Lower lobe of right lung (tissue), 2 donors: ENCODE measurements at regions not wholly inside any gene's neighbourhood (a gene's known extent, or its start where the extent isn't known, plus 50 kb on each side); places are given as distances from the start of the nearest gene placed in this dataset.

Source experiments
- ATAC-seq, 2 donors: fragments of 200-7000 bp; cut with Tn5 transposase; one replicate each; pipeline ENCODE4 v1.9.1; 2020 to 2022; ENCODE audit warnings: mild to moderate bottlenecking in 2 of 2, moderate library complexity in 2 of 2
- DNase-seq: peaks from one replicate; pipeline ENCODE4 v3.0.0-alpha.2; 2020
- H3K27ac ChIP-seq: fragments of 200-600 bp; one replicate; pipeline ENCODE4 v1.8.0; 2022
- H3K27me3 ChIP-seq: fragments of 200-600 bp; one replicate; pipeline ENCODE4 v1.8.0; 2022; ENCODE audit warnings: low read depth
- H3K36me3 ChIP-seq: fragments of 200-600 bp; one replicate; pipeline ENCODE4 v1.8.0; 2022; ENCODE audit warnings: mild to moderate bottlenecking
- H3K4me1 ChIP-seq: fragments of 200-600 bp; one replicate; pipeline ENCODE4 v1.8.0; 2022
- H3K4me3 ChIP-seq: fragments of 200-600 bp; one replicate; pipeline ENCODE4 v1.8.0; 2022; ENCODE audit warnings: mild to moderate bottlenecking
- H3K9me3 ChIP-seq: fragments of 200-600 bp; one replicate; pipeline ENCODE4 v1.8.0; 2022
- CTCF ChIP-seq: fragments of 200-600 bp; IDR thresholded peaks from one replicate; pipeline ENCODE4 v1.8.0; 2022; ENCODE audit warnings: antibody characterized with exemption, mild to moderate bottlenecking
- intact Hi-C: fragments of 100-400 bp; cut with DNase I; formaldehyde crosslinking; loops from one replicate; pipeline ENCODE4 v1.11.0; 2022
- donor health status: DM: no; HTN: yes; CAD: no; lungs with severe emphysema.

DNA sequence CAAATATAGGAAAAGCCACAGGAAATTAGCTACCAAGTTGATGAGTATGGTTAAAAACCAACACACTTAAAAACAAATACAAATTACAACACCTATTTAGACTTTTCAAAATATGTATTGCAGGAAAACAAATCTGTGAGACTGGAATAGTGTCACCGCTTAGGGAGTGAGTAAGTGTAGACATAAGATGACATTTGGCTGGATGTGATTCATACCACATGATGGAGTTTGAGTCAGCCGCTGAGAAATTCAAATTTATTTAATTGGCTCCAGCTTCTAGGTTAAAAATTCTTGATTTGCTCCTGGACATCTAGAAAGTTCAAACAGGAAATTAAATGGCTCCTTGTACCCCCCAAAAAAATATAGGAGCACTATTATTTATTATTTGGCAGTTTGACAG, 531.7 kb downstream of the SLITRK1 start:
- ATAC-seq (no peak), DNase-seq (no peak)
- Histone ChIP-seq H3K27ac (no peak overlapping the region), H3K9me3 (no peaks in the 10 kb centered on the region), H3K27me3 (no peaks in the 10 kb centered on the region), H3K4me1 (no peaks in the 10 kb centered on the region), H3K36me3 (no peaks in the 10 kb centered on the region), H3K4me3 (no peak overlapping the region)
- intact Hi-C loops = no loop called here
- no peak for TF ChIP-seq CTCF

GRCh38 chr13:83344518-83344917, 537.8 kb downstream of the SLITRK1 start:
- DNase-seq (no peak), ATAC-seq (no peak)
- intact Hi-C loops = no loop called here
- H3K27ac ChIP-seq = no peak overlapping the region
- no peak overlapping the region for H3K4me3 ChIP-seq
- no peaks in the 10 kb centered on the region for H3K27me3 ChIP-seq
- no peaks in the 10 kb centered on the region for H3K4me1 ChIP-seq
- no peaks in the 10 kb centered on the region for H3K9me3 ChIP-seq
- H3K36me3 ChIP-seq = no peaks in the 10 kb centered on the region
- no peak for TF ChIP-seq CTCF

GRCh38 chr13:83340170-83340569, 542.1 kb downstream of the SLITRK1 start:
- no peaks in the 10 kb centered on the region for H3K9me3 ChIP-seq
- no peaks in the 10 kb centered on the region for H3K4me1 ChIP-seq
- intact Hi-C loops = no loop called here
- TF ChIP-seq CTCF = no peak
- DNase-seq (no peak), ATAC-seq (no peak)
- H3K27ac ChIP-seq = no peak overlapping the region
- H3K27me3 ChIP-seq = no peaks in the 10 kb centered on the region
- no peak overlapping the region for H3K4me3 ChIP-seq
- no peaks in the 10 kb centered on the region for H3K36me3 ChIP-seq

- Histone ChIP-seq H3K4me1 (no peaks in the 10 kb centered on the region), H3K9me3 (no peaks in the 10 kb centered on the region), H3K27me3 (no peaks in the 10 kb centered on the region), H3K27ac (no peak overlapping the region), H3K36me3 (no peaks in the 10 kb centered on the region), H3K4me3 (no peak overlapping the region)
- no peak for ATAC-seq
- no peak for DNase-seq
- intact Hi-C loops = no loop called here
- TF ChIP-seq CTCF = no peak
These were observed 548.5 kb downstream of the SLITRK1 start for GRCh38 chr13:83333614-83334388.

DNA sequence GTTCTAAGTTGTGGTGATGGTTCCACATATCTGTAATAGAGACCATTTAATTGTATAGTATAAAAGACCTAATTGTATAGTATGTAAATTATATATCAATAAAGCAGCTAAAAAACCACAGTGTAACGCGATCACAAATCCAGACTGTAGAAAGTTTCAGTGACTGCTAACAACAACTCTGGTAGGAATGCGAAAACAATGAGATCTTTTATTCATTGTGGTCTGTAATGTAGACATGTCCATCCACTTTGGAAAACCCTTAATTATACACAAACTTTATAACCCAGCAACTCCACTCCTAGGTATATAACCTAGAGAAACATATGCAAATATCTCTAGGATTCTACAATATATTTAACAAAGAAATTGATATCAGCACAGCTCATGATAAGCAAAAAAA, 549.5 kb downstream of the SLITRK1 start:
- intact Hi-C loops = no loop called here
- Histone ChIP-seq H3K36me3 (no peaks in the 10 kb centered on the region), H3K9me3 (no peaks in the 10 kb centered on the region), H3K4me3 (no peak overlapping the region), H3K27ac (no peak overlapping the region), H3K4me1 (no peaks in the 10 kb centered on the region), H3K27me3 (no peaks in the 10 kb centered on the region)
- ATAC-seq (no peak), DNase-seq (no peak)
- TF ChIP-seq CTCF = no peak
